GM12878 (cell line): ENCODE measurements at regions not wholly inside any gene's neighbourhood (a gene's known extent, or its start where the extent isn't known, plus 50 kb on each side); places are given as distances from the start of the nearest gene placed in this dataset.

ENCODE experiments used
- ATAC-seq: fragments of 200-7000 bp; cut with Tn5 transposase; 3 replicates; pipeline ENCODE4 v1.9.1; 2020; ENCODE audit warnings: mild to moderate bottlenecking, moderate library complexity
- BruUV-seq: library from RNA; stranded (reverse); fragments of 400-500 nt; replicated peaks from 2 replicates; lab custom pipeline; 2021; lab: Mats Ljungman, UMichigan
- CTCF ChIA-PET: fragments of 300-600 bp; sonication (Branson Sonifier 250); formaldehyde crosslinking; extraction: SDS; loops from one replicate; lab custom pipeline; 2021; ENCODE audit warnings: inconsistent platforms; lab: Yijun Ruan, JAX
- POLR2A ChIA-PET: fragments of 350-600 bp; formaldehyde crosslinking; extraction: SDS; loops from one replicate; lab custom pipeline; 2021; ENCODE audit warnings: inconsistent platforms; lab: Charles Lee
- RAD21 ChIA-PET: fragments of 300-600 bp; sonication (Branson Sonifier 250); formaldehyde crosslinking; loops from one replicate; lab custom pipeline; 2023; ENCODE audit warnings: antibody characterized with exemption; ENCODE audit not compliant: unreplicated experiment; lab: Charles Lee
- SMC1A ChIA-PET: fragments of 300-600 bp; sonication (Branson Sonifier 250); formaldehyde crosslinking; loops from one replicate; lab custom pipeline; 2023; ENCODE audit not compliant: unreplicated experiment, uncharacterized antibody; lab: Charles Lee
- DNase-seq: peaks from one replicate; pipeline ENCODE4 v3.0.0-alpha.2; 2011; ENCODE audit warnings: low read depth, low spot score
- FAIRE-seq: peaks from 3 replicates; lab custom pipeline; 2011; peaks lifted over from hg19 to GRCh38; lab: Jason Lieb, UNC
- H2AFZ ChIP-seq: 2 replicates; pipeline ENCODE4 v1.6.0; 2011; ENCODE audit warnings: low read depth, low read length, control low read depth; ENCODE audit not compliant: control insufficient read depth
- H3K27ac ChIP-seq: 2 replicates; pipeline ENCODE4 v1.5.1; 2011; ENCODE audit warnings: control low read depth; ENCODE audit not compliant: control insufficient read depth, insufficient read depth
- H3K27me3 ChIP-seq, 2 experiments: replicated peaks in 1 of 2; 2 replicates each; pipeline versions ENCODE4 v1.6.0 to v1.6.1; 2011; ENCODE audit warnings: low read length in 1 of 2; ENCODE audit not compliant: control insufficient read depth in 2 of 2, insufficient read depth in 2 of 2
- H3K36me3 ChIP-seq, 2 experiments: 2 replicates each; pipeline ENCODE4 v1.5.1; 2011; ENCODE audit warnings: low read length in 1 of 2; ENCODE audit not compliant: control insufficient read depth in 2 of 2, insufficient read depth in 2 of 2
- H3K4me1 ChIP-seq: 2 replicates; pipeline ENCODE4 v1.6.1; 2011; ENCODE audit warnings: mild to moderate bottlenecking, low read length, moderate library complexity, mixed read lengths; ENCODE audit not compliant: control insufficient read depth, insufficient read depth
- H3K4me2 ChIP-seq: 2 replicates; pipeline ENCODE4 v1.6.0; 2011; ENCODE audit warnings: control low read depth; ENCODE audit not compliant: control insufficient read depth, insufficient read depth
- H3K4me3 ChIP-seq: fragments of 200-600 bp; sonication (generic); 2 replicates; pipeline ENCODE4 v1.5.1; 2016
- H3K79me2 ChIP-seq: 2 replicates; pipeline ENCODE4 v1.6.0; 2011; ENCODE audit warnings: low read length; ENCODE audit not compliant: control insufficient read depth, insufficient read depth
- H3K9ac ChIP-seq: 2 replicates; pipeline ENCODE4 v1.8.0; 2011; ENCODE audit warnings: low read length, control low read depth, mixed read lengths; ENCODE audit not compliant: control insufficient read depth, insufficient read depth
- H3K9me3 ChIP-seq: replicated peaks from 3 replicates; pipeline ENCODE4 v1.5.1; 2011; ENCODE audit warnings: mild to moderate bottlenecking, low read length; ENCODE audit not compliant: control insufficient read depth, insufficient read depth
- H4K20me1 ChIP-seq: 2 replicates; pipeline ENCODE4 v1.6.0; 2011; ENCODE audit not compliant: control insufficient read depth, insufficient read depth
- FOXM1 ChIP-seq: IDR thresholded peaks from 2 replicates; pipeline ENCODE4 v1.6.1; 2012; ENCODE audit warnings: low read depth, mild to moderate bottlenecking, inconsistent platforms, low read length, moderate library complexity
- HDAC2 ChIP-seq: fragments of 200-600 bp; sonication (generic); IDR thresholded peaks from 2 replicates; pipeline ENCODE4 v1.6.1; 2017
- JUND ChIP-seq: IDR thresholded peaks from 2 replicates; pipeline ENCODE4 v1.6.1; 2012; ENCODE audit warnings: low read depth, mild to moderate bottlenecking, low read length, improper control_type of control experiment, moderate library complexity
- MEF2A ChIP-seq: IDR thresholded peaks from 2 replicates; pipeline ENCODE4 v1.6.1; 2011; ENCODE audit warnings: low read depth, mild to moderate bottlenecking, low read length, moderate library complexity; ENCODE audit not compliant: insufficient read depth
- NBN ChIP-seq: fragments of 450-650 bp; IDR thresholded peaks from 2 replicates; pipeline ENCODE4 v1.6.1; 2016
- PAX5 ChIP-seq: IDR thresholded peaks from 2 replicates; pipeline ENCODE4 v1.6.1; 2011; ENCODE audit warnings: low read depth, low read length, borderline replicate concordance
- TARDBP ChIP-seq: IDR thresholded peaks from 2 replicates; pipeline ENCODE4 v1.6.1; 2016; ENCODE audit warnings: borderline replicate concordance
- ZNF622 ChIP-seq: fragments of 450-650 bp; IDR thresholded peaks from 2 replicates; pipeline ENCODE4 v1.6.1; 2017; ENCODE audit warnings: mild to moderate bottlenecking, inconsistent platforms
- WGBS: methylation state at CpG from one replicate; pipeline ENCODE4 v1.1.6; 2016; ENCODE audit warnings: low lambda C conversion rate; ENCODE audit not compliant: insufficient replicate concordance, insufficient coverage; ENCODE audit errors: missing lambda C conversion rate; 5-methylcytosine and 5-hydroxymethylcytosine counted together
- in situ Hi-C: fragments of 300-500 bp; cut with MboI; formaldehyde crosslinking; loops from 9 replicates; pipeline ENCODE4 v1.14.3; 2018; ENCODE audit warnings: mixed read lengths
- intact Hi-C: fragments of 100-400 bp; cut with micrococcal nuclease; formaldehyde crosslinking; loops from one replicate; pipeline ENCODE4 v1.14.2; 2022; ENCODE audit not compliant: unreplicated experiment

- DNase-seq (no peak), ATAC-seq (no peak), FAIRE-seq (no peak)
- no TSS peak for BruUV-seq
- SMC1A ChIA-PET, result no interaction called here
- Histone ChIP-seq H3K4me2 (no peak overlapping the region), H3K27me3 (no peaks in the 10 kb centered on the region), H3K27ac (no peak overlapping the region), H3K9me3 (no peaks in the 10 kb centered on the region), H3K4me3 (no peak overlapping the region), H3K79me2 (no peaks in the 10 kb centered on the region), H2AFZ (no peak overlapping the region), H3K4me1 (no peaks in the 10 kb centered on the region), H3K9ac (no peak overlapping the region), H3K36me3 (no peaks in the 10 kb centered on the region), H4K20me1 (no peaks in the 10 kb centered on the region)
- intact Hi-C loops, result no loop called here
- CTCF ChIA-PET, result no interaction called here
- 28% methylated on average over 13 of the region's 13 CpGs for WGBS
- RAD21 ChIA-PET, result no interaction called here
- in situ Hi-C loops, result no loop called here
- POLR2A ChIA-PET, result no interaction called here
- TF ChIP-seq FOXM1 (no peak), HDAC2 (no peak), JUND (no peak), PAX5 (no peak), ZNF622 (no peak), TARDBP (no peak)
These were observed 456.4 kb upstream of the HTR2C start for GRCh38 chrX:114127411-114128025.

DNA sequence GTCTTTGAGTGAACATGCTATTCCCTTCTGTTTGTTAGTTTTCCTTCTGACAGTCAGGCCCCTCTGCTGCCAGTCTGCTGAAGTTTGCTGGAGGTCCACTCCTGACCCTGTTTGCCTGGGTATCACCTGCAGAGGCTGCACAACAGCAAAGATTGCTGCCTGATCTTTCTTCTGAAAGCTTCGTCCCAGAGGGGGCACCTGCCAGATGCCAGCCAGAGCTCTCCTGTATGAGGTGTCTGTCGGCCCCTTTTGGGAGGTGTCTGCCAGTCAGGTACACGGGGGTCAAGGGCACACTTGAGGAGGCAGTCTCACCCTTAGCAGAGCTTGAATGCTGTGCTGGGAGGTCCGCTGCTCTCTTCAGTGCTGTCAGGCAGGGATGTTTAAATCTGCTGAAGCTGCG is 456.9 kb upstream of the HTR2C start:
- in situ Hi-C loops, result no loop called here
- DNase-seq (no peak), ATAC-seq (no peak), FAIRE-seq (no peak)
- Histone ChIP-seq H4K20me1 (no peaks in the 10 kb centered on the region), H3K36me3 (no peaks in the 10 kb centered on the region), H2AFZ (no peak overlapping the region), H3K4me2 (no peak overlapping the region), H3K27ac (no peak overlapping the region), H3K4me1 (no peaks in the 10 kb centered on the region), H3K79me2 (no peaks in the 10 kb centered on the region), H3K9me3 (no peaks in the 10 kb centered on the region), H3K9ac (no peak overlapping the region), H3K27me3 (no peaks in the 10 kb centered on the region), H3K4me3 (no peak overlapping the region)
- ChIA-PET SMC1A (no interaction called here), RAD21 (no interaction called here), CTCF (no interaction called here), POLR2A (no interaction called here)
- WGBS, result 43% methylated on average over 5 of the region's 5 CpGs
- TF ChIP-seq NBN, result no peak
- no peak for TF ChIP-seq PAX5
- TF ChIP-seq MEF2A, result no peak
- intact Hi-C loops, result no loop called here
- BruUV-seq, result no TSS peak
